Activated T-helper 1 cell treated with anti-CD3 and anti-CD28 coated beads, Interleukin-2, amount 50 U/mL, for 16 hours (primary cell): ENCODE measurements at regions not wholly inside any gene's neighbourhood (a gene's known extent, or its start where the extent isn't known, plus 50 kb on each side); places are given as distances from the start of the nearest gene placed in this dataset.
"Not testable (repeated sequence)": the region's sequence is repeated elsewhere in the genome, so short reads cannot be mapped to it uniquely, and the experiment has no call there.

Experiments
- DNase-seq, 2 donors: peaks; one replicate each; pipeline ENCODE4 v3.0.0-alpha.2; 2020; ENCODE audit warnings: low read depth in 1 of 2, low spot score in 1 of 2

DNA sequence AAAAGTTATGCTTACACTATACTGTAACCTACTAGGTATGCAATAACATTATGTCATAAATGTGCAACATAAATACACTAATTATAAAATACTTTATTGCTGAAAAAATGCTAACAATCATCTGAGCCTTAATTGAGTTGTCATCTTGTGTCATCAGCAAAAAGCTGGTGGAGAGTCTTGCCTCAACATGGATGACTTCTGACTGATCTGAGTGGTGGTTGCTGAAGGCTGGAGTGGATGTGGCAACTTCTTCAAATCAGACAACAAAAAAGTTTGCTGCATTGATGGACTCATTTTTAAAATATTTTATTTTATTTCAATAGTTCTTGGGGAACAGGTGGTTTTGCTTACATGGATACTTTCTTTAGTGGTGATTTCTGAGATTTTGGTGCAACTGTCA, 93.9 kb upstream of the AMN1 start:
- DNase-seq, result no peak

DNA sequence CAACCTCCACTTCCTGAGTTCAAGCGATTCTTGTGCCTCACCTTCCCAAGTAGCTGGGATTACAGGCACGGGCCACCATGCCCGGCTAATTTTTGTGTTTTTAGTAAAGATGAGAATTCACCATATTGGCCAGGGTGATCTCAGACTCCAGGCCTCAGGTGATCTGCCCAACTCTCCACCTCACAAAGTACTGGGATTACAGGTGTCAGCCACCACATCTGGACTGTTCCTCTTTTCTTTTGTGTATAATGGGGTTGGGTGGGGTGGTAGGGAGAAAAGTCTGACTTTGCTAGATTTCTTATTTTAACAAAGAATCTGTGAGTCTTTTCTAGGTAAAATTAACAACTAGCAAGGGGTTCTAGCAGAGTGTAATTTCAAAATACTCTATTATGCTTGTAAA, 92.7 kb upstream of the AMN1 start:
- DNase-seq, result no peak

DNA sequence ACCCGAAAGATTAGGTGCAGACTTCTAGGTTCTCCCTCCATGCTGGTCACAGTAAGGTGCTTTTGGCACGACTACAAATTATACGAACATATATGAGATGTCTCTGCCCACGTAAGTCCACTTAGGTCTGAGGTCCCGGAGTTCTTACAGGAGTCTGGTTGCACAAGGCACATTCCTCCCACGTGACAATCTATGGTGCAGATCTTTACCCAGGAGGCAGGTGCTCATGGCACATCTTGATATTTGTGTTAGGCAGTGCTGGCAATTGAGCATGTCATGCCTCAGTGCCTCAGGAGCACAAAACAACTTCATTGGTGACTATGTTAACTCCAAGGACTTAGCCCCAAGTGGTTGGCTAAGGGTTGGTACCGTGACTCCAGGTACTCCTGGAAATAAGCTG, 92.0 kb upstream of the AMN1 start:
- DNase-seq, result no peak

DNA sequence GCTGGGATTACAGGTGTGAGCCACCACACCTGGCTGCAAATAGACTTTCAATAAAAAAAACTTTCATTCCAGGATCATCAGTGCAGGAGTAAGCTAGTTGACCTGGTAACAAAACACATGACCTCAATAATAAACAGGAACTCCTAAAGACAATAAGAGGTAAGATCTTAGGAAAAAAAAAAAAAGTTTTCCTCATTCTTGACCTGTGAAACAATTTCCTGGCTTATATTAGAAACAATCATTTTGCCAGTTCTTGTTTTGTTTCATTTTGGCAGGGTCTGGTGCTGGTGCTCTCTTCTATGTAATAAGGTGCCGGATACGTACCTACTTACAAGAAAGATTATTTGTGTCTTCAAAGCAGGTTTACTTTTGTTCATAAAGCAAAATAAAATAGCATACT, 90.6 kb upstream of the AMN1 start:
- no peak for DNase-seq

DNA sequence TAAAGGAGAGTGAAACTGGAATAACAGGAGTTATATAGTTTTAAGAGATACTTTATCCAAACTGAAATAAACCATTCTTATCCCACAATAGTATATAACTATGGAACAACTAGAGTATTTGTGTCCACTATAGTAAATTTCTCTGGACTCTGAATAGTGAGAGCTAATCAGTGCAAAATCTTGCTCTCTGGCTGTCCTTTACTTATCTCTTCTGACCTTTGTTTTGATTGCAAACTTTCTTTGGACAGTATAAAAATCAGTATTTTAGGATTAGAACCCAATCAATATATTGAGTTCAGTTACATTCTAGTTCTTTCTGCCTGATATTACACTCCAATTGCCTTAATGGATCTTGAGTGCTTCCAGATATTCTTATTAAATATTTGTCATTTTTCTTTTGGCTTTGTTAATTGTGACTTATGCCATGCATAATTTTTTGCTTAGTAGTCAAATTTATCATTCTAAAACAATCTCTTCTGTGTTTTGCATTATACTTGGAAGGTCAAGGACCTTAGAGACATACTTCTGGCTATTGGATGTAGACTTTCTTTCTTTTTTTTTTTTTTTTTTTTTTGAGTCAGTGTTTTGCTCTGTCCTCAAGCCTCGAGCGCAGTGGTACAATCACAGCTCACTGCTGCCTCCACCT, 89.9 kb upstream of the AMN1 start:
- DNase-seq, result no peak

DNA sequence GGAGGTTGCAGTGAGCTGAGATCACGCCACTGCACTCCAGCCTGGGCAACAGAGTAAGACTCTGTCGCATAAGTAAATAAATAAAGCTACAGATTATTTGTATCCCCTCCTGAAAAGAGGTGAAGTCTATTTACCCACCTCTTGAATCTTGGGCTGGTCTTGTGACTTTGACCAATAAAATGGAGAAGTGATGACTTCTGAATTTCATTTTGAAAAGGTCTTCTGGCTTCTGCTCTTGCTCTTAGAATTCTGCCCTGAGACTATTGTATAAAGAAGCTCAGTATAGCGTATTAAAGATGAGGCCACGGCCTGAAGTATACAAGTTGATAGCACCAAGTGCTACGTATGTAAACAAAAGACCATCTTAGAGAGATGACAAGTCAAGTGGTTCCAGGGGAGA, 88.3 kb upstream of the AMN1 start:
- no peak for DNase-seq

DNA sequence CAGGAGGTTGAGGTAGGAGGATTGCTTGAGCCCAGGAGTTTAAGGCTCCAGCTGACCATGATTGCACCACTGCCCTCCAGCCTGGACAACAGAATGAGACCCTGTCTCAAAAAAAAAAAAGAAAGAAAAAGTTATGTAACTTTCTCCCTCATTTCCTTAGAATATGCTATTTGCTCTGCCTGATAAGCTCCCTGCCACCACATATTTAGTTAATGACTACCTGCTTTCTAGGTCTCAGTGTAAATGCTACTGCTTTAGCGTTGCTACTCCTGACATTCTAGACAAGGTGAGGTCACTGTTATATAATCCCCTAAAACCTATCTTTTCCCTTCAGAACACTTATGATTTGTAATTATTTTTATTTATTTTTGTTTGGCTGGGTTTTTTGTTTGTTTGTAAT, 86.3 kb upstream of the AMN1 start:
- DNase-seq, result no peak

DNA sequence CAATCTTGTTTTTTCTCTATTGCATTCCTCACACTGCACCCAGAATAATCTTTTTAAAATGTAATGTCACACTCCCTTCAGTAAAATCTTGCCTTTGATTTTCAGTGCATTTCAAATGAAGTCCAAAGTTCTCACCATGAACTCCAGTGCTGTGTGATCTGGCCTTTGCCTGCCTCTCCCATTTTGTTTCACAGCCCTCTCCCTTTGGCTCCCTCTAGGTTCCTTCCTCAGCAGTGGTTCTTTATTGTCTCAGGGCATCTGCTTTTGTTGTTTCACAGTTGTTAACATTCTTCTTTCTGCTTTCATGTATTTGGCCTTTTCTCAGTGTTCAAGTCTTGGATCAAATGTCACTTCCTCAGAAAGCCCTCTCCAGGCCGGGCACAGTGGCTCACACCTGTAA, 84.5 kb upstream of the AMN1 start:
- DNase-seq, result no peak

DNA sequence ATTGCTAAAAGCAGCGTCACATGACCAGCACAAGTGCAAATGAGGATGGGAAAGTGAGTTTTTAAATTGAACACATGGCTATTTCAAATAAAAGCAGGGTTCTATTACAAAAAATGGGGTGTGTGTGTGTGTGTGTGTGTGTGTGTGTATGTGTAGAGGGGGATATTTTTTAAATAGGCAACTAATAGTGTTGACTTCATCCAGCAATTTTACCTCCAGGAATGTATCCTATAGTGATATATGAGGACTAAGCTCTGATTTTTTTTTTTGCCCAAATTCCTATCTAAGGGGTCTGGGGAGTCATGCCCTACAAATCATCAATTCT, 78.9 kb upstream of the AMN1 start:
- DNase-seq, result no peak

DNA sequence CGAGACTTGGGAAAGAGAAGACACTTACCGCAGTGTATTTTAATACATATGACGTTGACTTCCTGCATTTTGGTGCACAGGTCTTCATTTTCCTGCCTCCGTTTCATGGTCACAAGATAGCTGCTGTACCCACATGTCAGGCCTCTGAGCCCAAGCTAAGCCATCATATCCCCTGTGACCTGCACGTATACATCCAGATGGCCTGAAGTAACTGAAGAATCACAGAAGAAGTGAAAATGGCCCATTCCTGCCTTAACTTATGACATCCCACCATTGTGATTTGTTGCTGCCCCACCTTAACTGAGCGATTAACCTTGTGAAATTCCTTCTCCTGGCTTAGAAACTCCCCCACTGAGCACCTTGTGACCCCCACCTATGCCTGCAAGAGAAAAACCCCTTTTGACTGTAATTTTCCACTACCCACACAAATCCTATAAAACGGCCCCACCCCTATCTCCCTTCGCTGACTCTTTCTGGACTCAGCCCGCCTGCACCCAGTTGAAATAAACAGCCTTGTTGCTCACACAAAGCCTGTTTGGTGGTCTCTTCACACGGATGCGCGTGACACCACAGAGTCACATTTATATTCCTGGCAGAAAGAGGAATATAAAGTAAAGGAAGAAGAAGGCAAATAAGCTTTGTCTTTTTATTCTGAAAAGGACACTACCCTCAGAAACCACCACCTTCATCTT, 78.4 kb upstream of the AMN1 start:
- DNase-seq, result not testable (repeated sequence)

DNA sequence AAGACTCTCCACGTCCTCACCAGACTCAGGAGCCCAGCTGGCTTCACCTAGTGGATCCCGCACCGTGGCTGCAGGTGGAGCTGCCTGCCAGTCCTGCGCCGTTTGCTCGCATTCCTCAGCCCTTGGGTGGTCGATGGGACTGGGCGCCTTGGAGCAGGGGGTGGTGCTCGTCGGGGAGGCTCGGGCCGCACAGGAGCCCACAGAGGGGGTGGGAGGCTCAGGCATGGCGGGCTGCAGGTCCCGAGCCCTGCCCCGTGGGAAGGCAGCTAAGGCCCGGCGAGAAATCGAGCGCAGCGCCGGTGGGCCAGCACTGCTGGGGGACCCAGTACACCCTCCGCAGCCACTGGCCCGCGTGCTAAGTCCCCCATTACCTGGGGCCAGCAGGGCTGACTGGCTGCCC, 76.9 kb upstream of the AMN1 start:
- DNase-seq, result not testable (repeated sequence)

DNA sequence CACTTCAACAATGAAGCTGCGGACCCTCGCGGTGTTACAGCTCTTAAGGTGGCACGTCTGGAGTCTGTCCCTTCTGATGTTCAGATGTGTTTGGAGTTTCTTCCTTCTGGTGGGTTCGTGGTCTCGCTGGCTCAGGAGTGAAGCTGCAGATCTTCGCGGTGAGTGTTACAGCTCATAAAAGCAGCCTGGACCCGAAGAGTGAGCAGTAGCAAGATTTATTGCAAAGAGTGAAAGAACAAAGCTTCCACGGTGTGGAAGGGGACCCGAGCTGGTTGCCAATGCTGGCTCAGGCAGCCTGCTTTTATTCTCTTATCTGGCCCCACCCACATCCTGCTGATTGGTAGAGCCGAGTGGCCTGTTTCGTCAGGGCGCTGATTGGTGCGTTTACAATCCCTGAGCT, 75.9 kb upstream of the AMN1 start:
- not testable (repeated sequence) for DNase-seq

DNA sequence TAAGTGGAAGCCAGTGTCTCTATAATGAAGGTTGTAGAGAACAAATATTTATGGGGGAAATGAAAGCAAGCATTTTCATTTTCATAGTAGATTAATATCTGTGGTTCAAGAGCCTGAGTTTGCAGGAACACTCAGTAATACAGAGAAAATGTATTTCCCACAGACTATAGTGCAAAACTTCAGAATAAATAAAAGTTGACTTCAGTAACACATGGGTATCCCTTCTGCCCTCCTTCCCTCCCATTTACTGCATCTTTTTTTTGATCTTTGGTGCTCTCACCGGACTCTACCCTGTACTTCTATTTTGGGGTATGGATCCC, 75.3 kb upstream of the AMN1 start:
- no peak for DNase-seq

DNA sequence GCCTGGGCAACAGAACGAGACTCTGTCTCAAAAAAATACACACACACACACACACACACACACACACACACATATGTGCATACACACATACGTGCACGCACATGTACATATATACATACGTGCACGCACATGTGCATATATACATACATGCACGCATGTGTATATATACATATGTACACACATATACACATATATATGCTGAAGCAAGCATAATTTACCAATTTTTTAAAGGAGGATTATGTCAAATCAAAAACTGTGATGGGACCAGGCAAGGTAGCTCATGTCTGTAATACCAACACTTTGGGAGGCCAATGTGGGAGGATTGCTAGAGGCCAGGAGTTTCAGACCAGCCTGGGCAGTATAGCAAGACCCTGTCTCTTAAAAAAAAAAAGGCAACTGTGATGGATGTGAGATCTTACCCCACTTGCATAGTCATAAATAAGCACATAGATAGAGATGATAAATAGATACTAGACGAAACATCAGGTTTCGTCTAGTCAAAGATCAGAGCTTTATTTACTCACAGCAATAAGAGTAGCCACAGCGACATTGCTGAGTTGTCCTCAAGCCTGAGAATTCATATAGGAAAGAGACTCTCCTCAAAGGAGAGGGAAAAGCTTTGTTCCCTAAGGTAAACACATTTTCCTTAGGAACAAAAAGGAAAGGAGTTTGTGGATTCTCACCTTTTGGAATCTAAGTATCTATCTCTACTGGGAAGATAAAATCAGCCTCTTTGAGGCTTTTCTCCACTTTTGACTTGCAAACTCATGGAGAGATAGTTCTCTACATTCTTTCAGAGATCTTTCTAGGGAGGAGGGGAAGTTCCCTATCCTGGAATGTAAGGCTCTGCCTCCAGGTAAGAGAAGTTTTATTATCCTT, 74.7 kb upstream of the AMN1 start:
- DNase-seq, result no peak

DNA sequence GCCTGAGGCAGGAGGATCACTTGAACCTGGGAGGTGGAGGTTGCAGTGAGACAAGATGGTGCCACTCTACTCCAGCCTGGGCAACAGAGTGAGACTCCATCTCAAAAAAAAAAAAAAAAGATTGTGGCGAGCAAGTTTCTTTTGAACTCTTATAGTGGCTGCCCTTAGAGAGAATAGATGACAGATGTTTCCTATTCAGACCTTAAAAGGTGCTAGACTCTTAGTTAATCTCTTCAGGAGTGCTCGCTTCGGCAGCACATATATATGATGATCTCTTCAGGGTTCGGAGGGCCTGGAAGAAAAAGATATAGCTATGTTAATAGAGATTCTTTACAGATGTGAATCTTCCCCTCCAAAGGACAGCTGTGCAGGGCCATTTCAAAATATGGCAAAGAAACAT, 73.1 kb upstream of the AMN1 start:
- no peak for DNase-seq

DNA sequence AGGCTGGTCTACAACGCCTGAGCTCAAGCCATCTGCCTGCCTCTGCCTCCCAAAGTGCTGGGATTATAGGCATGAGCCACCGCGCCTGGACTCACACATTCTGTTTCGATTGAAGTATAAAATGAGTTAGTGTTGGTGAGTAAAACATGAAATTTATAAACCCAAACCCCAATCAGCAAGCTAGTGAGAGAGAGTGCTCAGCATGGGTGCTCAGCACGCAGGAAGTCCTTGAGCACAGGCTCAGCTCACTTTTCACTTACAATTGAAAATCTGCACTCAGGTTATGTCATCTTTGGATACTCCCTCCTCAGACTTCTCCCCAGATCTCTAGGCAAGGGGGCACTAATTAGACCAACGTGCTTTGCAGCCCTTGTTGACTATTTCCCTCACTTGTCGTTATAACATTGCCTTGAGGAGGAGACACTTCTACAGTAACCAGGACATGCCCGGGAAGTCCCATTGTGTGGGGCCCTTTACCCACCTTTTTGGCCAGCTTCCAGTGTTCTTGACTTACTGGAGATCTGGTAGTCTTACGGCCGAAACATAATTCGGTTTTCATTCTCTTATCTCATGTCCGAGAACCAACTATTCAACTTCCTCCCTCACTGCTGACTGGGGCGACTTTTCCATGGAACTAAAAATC, 68.5 kb upstream of the AMN1 start:
- DNase-seq, result no peak

DNA sequence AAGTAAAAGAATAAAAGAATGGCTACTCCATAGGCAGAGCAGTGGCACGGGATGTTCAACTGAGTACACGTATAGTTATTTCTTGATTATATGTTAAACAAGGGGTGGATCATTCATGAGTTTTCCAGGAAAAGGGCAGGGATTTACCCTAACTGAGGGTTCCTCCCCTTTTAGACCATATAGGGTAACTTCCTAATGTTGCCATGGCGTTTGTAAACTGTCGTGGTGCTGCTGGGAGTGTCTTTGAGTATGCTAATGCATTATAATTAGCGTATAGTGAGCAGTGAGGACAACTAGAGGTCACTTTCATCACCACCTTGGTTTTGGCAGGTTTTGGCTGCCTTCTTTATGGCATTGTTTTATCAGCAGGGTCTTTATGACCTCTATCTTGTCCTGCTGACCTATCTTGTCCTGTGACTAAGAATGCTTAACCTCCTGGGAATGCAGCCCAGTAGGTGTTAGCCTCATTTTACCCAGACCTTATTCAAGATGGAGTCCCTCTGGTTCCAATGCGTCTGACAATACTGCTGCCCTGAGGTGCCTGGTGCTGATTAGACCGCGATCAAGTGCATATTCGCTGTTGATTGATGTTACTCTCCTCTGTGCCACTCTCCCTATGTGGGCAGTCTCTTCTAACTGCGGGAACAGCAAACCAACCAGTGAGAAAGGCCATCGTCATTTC, 67.6 kb upstream of the AMN1 start:
- DNase-seq, result no peak

DNA sequence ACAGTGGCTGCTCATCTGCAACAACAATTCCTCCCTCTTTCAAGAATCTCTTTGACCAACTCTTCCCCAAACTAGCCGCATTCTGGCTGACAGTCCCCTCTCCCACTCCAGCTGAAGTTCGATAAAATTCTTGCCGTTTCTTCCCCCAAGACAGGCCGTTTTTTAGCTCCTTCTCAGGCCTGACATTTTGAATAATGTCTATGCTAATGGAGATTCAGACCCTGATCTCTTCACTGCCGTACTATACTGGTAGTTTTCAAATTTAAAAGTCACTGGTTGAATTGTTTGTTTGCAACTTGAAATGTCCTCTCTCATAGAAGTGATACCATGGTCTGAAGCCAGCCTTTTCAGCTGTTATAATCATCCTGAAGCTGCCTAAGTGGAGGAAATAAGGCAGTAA, 65.9 kb upstream of the AMN1 start:
- DNase-seq, result no peak

DNA sequence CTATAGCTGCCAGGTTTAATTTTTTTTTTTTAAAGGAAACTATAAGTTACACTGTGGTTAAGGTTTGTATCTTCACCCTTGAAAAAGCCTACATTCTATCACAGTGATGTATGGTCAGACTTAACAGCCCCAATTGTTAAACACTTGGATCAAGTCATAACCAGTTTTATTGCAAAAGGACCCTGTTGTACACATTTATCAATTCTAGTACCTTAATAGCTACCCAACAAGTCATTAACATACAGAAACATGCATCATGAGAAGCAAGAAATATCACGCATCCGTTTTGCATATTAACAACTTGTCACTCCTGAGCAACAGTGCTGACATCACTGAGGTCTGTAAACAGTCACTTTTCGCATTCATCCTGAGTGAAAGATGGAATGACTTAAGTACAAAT, 62.4 kb upstream of the AMN1 start:
- DNase-seq, result not testable (repeated sequence)

DNA sequence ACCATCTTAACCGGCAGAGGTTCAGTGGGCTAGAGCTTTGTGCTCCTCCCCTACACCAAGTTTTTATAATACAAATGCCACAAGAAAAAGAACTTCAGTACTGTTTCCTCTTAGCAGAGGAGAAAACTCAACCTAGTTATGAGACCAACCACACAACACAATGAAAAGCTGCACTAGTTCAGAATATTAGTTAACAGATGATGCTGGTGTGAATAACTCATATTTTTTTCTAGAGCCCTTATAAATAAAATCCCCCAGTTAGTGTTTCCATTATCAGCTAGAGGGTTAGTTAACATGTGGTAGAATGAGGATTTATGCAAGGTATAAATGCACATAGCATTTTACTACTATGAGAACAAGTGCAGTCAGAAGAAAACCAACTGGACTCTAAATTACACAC, 61.9 kb upstream of the AMN1 start:
- DNase-seq, result no peak

DNA sequence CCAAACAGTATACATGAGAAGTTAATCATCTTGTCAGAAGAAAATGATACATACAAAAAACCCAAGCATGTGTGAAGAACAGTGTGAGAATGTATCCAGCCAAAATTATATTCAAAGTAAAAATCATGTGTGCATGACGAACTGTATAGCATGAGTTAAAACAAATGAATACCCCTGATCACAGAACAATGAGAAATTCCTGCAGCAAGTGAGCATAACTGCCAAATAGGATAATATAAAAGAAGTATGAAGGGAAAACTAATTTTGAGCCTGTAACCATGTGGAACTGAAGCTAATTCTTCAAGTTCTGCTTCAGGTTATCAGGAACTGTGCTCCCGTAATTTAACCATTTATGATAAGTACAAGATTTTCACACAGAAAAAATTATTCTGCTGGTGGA, 56.5 kb upstream of the AMN1 start:
- DNase-seq, result no peak
